Caco-2 (cell line): ENCODE measurements at regions not wholly inside any gene's neighbourhood (a gene's known extent, or its start where the extent isn't known, plus 50 kb on each side); places are given as distances from the start of the nearest gene placed in this dataset.

ENCODE experiments used
- BruUV-seq: library from RNA; stranded (reverse); fragments of 400-500 nt; replicated peaks from 2 replicates; lab custom pipeline; 2021; lab: Mats Ljungman, UMichigan
- CTCF ChIA-PET: fragments of 300-600 bp; sonication (Branson Sonifier 250); formaldehyde crosslinking; loops from one replicate; lab custom pipeline; 2022; ENCODE audit warnings: antibody characterized with exemption; lab: Charles Lee
- POLR2A ChIA-PET: fragments of 300-600 bp; sonication (Branson Sonifier 250); formaldehyde crosslinking; loops from one replicate; lab custom pipeline; 2022; ENCODE audit warnings: antibody characterized with exemption; lab: Charles Lee
- DNase-seq, 2 experiments: peaks; one replicate each; pipeline versions ENCODE4 v3.0.0 to v3.0.0-alpha.2; 2020 to 2022
- H3K27me3 ChIP-seq: replicated peaks from 2 replicates; pipeline ENCODE4 v1.6.0; 2011; ENCODE audit warnings: low read length; ENCODE audit not compliant: control insufficient read depth, insufficient read depth
- H3K36me3 ChIP-seq: 2 replicates; pipeline ENCODE4 v1.5.1; 2011; ENCODE audit warnings: low read length; ENCODE audit not compliant: control insufficient read depth, insufficient read depth
- H3K4me1 ChIP-seq: fragments of 250-450 bp; sonication (Bioruptor Pico); 2 replicates; pipeline ENCODE4 v1.5.1; 2020; ENCODE audit warnings: mild to moderate bottlenecking
- H3K4me3 ChIP-seq: 2 replicates; pipeline ENCODE4 v1.5.1; 2011; ENCODE audit warnings: low read depth, mild to moderate bottlenecking, control low read depth, low read length
- H3K9me3 ChIP-seq: fragments of 250-450 bp; sonication (Bioruptor Pico); 2 replicates; pipeline ENCODE4 v1.5.1; 2020; ENCODE audit warnings: mild to moderate bottlenecking, moderate library complexity
- H3K27ac Mint-ChIP-seq: one replicate; pipeline ENCODE4 v1.8.0; 2022; ENCODE audit warnings: mixed read lengths; ENCODE audit not compliant: unreplicated experiment
- H3K27me3 Mint-ChIP-seq: one replicate; pipeline ENCODE4 v1.8.0; 2022; ENCODE audit warnings: mixed read lengths; ENCODE audit not compliant: insufficient read depth, unreplicated experiment
- H3K36me3 Mint-ChIP-seq: one replicate; pipeline ENCODE4 v1.8.0; 2022; ENCODE audit warnings: mild to moderate bottlenecking, mixed read lengths; ENCODE audit not compliant: insufficient read depth, unreplicated experiment
- H3K4me1 Mint-ChIP-seq: one replicate; pipeline ENCODE4 v1.8.0; 2022; ENCODE audit warnings: low read depth, mixed read lengths; ENCODE audit not compliant: unreplicated experiment
- H3K4me3 Mint-ChIP-seq: one replicate; pipeline ENCODE4 v1.8.0; 2022; ENCODE audit warnings: mild to moderate bottlenecking, moderate library complexity, mixed read lengths; ENCODE audit not compliant: unreplicated experiment
- H3K9me3 Mint-ChIP-seq: one replicate; pipeline ENCODE4 v1.8.0; 2022; ENCODE audit warnings: mixed read lengths; ENCODE audit not compliant: unreplicated experiment
- intact Hi-C: fragments of 100-400 bp; cut with micrococcal nuclease; formaldehyde crosslinking; loops from one replicate; pipeline ENCODE4 v1.10.0; 2022; ENCODE audit not compliant: unreplicated experiment
- TF ChIP-seq, protein P1 (sequence below), 2 experiments: fragments of 200-600 bp in 1 of 2; IDR thresholded peaks; 1 replicate in 1 of 2; 2 replicates in 1 of 2; pipeline versions ENCODE4 v1.5.1 to v1.8.0; 2011 to 2022; ENCODE audit warnings: antibody characterized with exemption in 1 of 2, control low read depth in 1 of 2, inconsistent platforms in 1 of 2, low read depth in 1 of 2, low read length in 1 of 2, mild to moderate bottlenecking in 1 of 2, moderate library complexity in 1 of 2; ENCODE audit not compliant: insufficient read depth in 1 of 2, severe bottlenecking in 1 of 2, unreplicated experiment in 1 of 2

DNA sequence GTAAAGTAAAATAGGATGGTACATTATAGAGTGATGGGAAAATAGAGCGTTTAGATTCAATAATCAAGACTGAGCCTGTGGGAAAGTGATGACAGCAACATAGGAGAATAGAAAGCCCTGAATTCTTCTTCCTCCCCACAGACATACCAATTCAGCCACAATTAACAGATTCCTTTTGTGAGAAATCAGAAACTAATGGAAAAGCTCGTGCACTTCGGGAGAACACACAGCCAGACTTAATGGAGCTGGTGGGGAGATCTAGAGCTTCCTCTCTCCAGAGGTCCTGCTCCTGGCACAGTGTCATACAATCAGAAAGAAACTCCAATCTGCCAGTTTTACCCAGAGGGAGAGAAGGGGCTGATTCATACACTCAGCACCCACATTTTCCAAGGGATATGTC, 676.3 kb upstream of the BOD1L1 start:
- H3K36me3 ChIP-seq, result no peaks in the 10 kb centered on the region
- no peaks in the 10 kb centered on the region for H3K27me3 ChIP-seq
- no peak overlapping the region for H3K4me3 ChIP-seq
- Mint-ChIP-seq H3K4me3 (no peak overlapping the region), H3K4me1 (no peaks in the 10 kb centered on the region), H3K27ac (no peak overlapping the region), H3K27me3 (peaks cover 4% of the 10 kb centered on the region), H3K9me3 (no peaks in the 10 kb centered on the region), H3K36me3 (no peaks in the 10 kb centered on the region)
- no peaks in the 10 kb centered on the region for H3K9me3 ChIP-seq
- POLR2A ChIA-PET, result no interaction called here
- no TSS peak for BruUV-seq
- TF ChIP-seq, protein P1, sequence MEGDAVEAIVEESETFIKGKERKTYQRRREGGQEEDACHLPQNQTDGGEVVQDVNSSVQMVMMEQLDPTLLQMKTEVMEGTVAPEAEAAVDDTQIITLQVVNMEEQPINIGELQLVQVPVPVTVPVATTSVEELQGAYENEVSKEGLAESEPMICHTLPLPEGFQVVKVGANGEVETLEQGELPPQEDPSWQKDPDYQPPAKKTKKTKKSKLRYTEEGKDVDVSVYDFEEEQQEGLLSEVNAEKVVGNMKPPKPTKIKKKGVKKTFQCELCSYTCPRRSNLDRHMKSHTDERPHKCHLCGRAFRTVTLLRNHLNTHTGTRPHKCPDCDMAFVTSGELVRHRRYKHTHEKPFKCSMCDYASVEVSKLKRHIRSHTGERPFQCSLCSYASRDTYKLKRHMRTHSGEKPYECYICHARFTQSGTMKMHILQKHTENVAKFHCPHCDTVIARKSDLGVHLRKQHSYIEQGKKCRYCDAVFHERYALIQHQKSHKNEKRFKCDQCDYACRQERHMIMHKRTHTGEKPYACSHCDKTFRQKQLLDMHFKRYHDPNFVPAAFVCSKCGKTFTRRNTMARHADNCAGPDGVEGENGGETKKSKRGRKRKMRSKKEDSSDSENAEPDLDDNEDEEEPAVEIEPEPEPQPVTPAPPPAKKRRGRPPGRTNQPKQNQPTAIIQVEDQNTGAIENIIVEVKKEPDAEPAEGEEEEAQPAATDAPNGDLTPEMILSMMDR (IDR thresholded peaks at IDR 0.05; ENCODE audit: insufficient read depth in 1 of 2, low read depth in 1 of 2, low read length in 1 of 2, severe bottlenecking in 1 of 2, unreplicated experiment in 1 of 2), result no peak
- no peak for DNase-seq
- CTCF ChIA-PET, result no interaction called here
- intact Hi-C loops, result no loop called here
- no peaks in the 10 kb centered on the region for H3K4me1 ChIP-seq

DNA sequence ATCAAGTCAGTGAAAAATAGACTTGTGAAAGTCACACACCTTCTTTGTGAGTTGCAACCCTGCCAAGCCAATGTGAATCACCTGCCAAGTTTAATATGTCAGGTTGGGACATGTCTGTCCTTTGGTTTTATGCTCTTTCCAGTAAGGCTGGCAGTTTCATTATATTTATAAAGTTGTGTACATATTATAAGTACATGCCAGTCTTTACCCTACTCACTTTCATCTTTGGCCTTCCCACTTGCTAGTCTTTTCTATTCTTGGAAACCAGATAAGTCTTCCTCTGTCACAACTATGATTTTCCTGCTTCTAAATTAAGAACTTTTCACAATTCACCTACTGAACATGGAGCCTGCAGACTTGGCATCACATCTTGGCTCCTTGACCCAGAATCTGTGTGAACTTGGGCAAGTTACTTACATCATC, 680.7 kb upstream of the BOD1L1 start:
- ChIA-PET CTCF (no interaction called here), POLR2A (no interaction called here)
- no peaks in the 10 kb centered on the region for H3K36me3 Mint-ChIP-seq
- H3K27me3 Mint-ChIP-seq, result peaks cover 4% of the 10 kb centered on the region
- H3K4me3 ChIP-seq, result no peak overlapping the region
- H3K9me3 ChIP-seq, result no peaks in the 10 kb centered on the region
- intact Hi-C loops, result no loop called here
- no peaks in the 10 kb centered on the region for H3K4me1 Mint-ChIP-seq
- no peaks in the 10 kb centered on the region for H3K36me3 ChIP-seq
- H3K27ac Mint-ChIP-seq, result no peak overlapping the region
- H3K4me3 Mint-ChIP-seq, result no peak overlapping the region
- no TSS peak for BruUV-seq
- TF ChIP-seq, protein P1 (IDR thresholded peaks at IDR 0.05; ENCODE audit: insufficient read depth in 1 of 2, low read depth in 1 of 2, low read length in 1 of 2, severe bottlenecking in 1 of 2, unreplicated experiment in 1 of 2), result no peak
- no peaks in the 10 kb centered on the region for H3K4me1 ChIP-seq
- no peak for DNase-seq
- no peaks in the 10 kb centered on the region for H3K27me3 ChIP-seq
- H3K9me3 Mint-ChIP-seq, result no peaks in the 10 kb centered on the region

DNA sequence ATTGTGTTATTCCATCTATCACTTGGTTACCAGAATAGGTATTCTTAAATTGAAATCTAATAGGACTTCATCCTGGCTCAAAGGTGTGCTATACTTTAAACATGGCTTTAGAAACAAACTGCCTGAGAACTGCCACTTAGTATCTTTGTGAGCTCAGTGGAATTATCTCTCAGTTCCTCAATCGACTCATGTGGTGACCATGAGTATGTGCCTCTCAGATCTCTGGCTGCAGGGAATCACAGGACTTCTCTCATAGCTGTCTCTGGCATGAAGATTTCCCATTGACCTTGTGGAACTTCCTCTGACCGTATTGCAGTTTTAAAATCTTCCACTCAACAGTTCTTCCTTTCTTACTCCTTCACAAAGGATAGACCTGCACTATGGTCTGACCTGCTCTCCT, 681.9 kb upstream of the BOD1L1 start:
- no peaks in the 10 kb centered on the region for H3K9me3 Mint-ChIP-seq
- Histone ChIP-seq H3K36me3 (no peaks in the 10 kb centered on the region), H3K9me3 (no peaks in the 10 kb centered on the region), H3K4me3 (no peak overlapping the region), H3K4me1 (no peaks in the 10 kb centered on the region), H3K27me3 (no peaks in the 10 kb centered on the region)
- POLR2A ChIA-PET, result no interaction called here
- peaks cover 4% of the 10 kb centered on the region for H3K27me3 Mint-ChIP-seq
- H3K27ac Mint-ChIP-seq, result no peak overlapping the region
- H3K36me3 Mint-ChIP-seq, result no peaks in the 10 kb centered on the region
- no peaks in the 10 kb centered on the region for H3K4me1 Mint-ChIP-seq
- TF ChIP-seq, protein P1 (IDR thresholded peaks at IDR 0.05; ENCODE audit: insufficient read depth in 1 of 2, low read depth in 1 of 2, low read length in 1 of 2, severe bottlenecking in 1 of 2, unreplicated experiment in 1 of 2), result no peak
- intact Hi-C loops, result no loop called here
- CTCF ChIA-PET, result no interaction called here
- H3K4me3 Mint-ChIP-seq, result no peak overlapping the region
- no TSS peak for BruUV-seq
- no peak for DNase-seq
